HUES64 (cell line): ENCODE measurements at regions not wholly inside any gene's neighbourhood (a gene's known extent, or its start where the extent isn't known, plus 50 kb on each side); places are given as distances from the start of the nearest gene placed in this dataset.
"Not testable (repeated sequence)": the region's sequence is repeated elsewhere in the genome, so short reads cannot be mapped to it uniquely, and the experiment has no call there.

Experiments
- H3K27ac ChIP-seq: 2 replicates; pipeline ENCODE4 v1.7.0; 2013; ENCODE audit warnings: low read depth, low read length, inconsistent platforms
- H3K27me3 ChIP-seq: 2 replicates; pipeline ENCODE4 v1.6.1; 2013; ENCODE audit warnings: mild to moderate bottlenecking, low read length; ENCODE audit not compliant: insufficient read depth
- H3K36me3 ChIP-seq: 2 replicates; pipeline ENCODE4 v1.6.1; 2013; ENCODE audit warnings: mild to moderate bottlenecking, low read length; ENCODE audit not compliant: insufficient read depth
- H3K4me1 ChIP-seq: 2 replicates; pipeline ENCODE4 v1.6.1; 2013; ENCODE audit warnings: mild to moderate bottlenecking, low read length, moderate library complexity; ENCODE audit not compliant: insufficient read depth
- H3K4me3 ChIP-seq: 2 replicates; pipeline ENCODE4 v1.5.1; 2013; ENCODE audit warnings: mild to moderate bottlenecking, low read length, moderate library complexity
- H3K9ac ChIP-seq: 2 replicates; pipeline ENCODE4 v1.6.1; 2013; ENCODE audit warnings: mild to moderate bottlenecking, low read depth, low read length
- H3K9me3 ChIP-seq: 2 replicates; pipeline ENCODE4 v1.6.1; 2013; ENCODE audit warnings: low read depth, low read length; ENCODE audit not compliant: insufficient read depth
- WGBS: fragments of 150-250, 120-280 bp; methylation state at CpG from one replicate; pipeline ENCODE4 v1.1.7; 2013; ENCODE audit warnings: missing lambda C conversion rate; 5-methylcytosine and 5-hydroxymethylcytosine counted together

DNA sequence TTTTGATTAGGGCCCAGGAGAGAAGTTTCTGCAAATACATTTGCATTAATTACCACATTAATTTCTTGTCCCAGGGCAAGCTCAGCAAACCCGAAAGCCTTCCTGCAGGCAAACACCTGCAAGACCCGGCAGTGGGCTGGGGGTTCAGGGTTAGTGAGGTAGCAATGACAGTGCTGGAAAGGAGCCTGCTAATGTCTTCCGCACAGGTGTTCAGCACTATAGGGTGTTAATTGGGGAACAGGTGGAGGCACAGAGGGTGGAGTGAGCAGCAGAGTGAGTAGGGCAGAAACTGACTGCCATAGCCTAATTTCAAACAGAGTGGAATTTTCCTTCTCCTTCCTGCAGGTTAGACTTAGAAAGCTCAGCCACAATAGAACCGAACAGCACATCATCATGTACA, 50.9 kb upstream of the UBASH3B start:
- no peak overlapping the region for H3K27ac ChIP-seq
- H3K9me3 ChIP-seq: no peaks in the 10 kb centered on the region
- no peak overlapping the region for H3K9ac ChIP-seq
- no peaks in the 10 kb centered on the region for H3K4me1 ChIP-seq
- no peaks in the 10 kb centered on the region for H3K36me3 ChIP-seq
- H3K27me3 ChIP-seq: no peaks in the 10 kb centered on the region
- no peak overlapping the region for H3K4me3 ChIP-seq
- WGBS: 91% methylated on average over 4 of the region's 4 CpGs

DNA sequence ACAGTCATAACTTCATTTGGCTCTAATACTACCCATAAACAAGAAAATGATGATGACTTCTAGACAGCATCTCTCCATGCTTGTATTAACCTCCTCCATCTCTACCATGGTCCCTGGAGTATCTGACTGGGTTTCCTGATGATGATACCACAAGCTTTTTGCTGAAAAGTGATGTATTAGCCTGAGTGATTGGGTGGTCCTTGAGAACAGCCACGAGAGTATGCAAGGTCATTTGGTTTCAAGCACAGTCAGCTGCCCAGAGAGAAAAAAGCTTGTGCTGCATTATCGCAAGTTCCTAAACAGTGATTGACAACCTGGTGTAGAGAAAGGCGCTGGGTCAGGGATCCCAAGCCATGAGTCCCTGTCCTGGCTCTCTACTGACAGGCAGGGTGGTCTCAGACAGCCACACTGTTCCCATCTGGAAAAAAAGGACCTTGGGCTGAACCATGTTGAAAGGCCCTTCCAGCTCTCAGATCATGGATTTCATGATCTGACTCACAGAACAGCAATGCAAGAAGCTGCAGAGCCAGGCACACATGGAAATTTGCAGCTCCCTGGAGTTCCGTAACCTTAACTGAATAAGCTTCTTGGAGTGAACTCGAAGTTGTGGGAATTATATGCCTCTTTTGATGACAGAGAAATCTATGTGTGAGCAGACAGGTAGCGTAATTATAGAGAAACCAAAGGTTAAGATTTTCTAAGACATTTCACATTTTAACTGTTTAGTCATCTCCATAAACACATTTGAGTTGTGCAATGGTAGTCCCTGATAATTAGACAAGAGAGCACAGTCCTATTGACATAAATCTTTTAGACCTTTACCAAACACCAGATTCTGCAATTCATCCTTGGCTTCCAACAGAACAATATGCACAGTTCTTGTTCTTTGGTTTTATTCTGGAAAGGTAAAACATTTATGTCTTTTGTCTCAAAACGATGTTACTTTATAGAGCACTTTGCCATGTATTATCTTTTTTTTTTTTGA, 54.1 kb upstream of the UBASH3B start:
- H3K27ac ChIP-seq: no peak overlapping the region
- no peaks in the 10 kb centered on the region for H3K4me1 ChIP-seq
- no peak overlapping the region for H3K4me3 ChIP-seq
- no peak overlapping the region for H3K9ac ChIP-seq
- H3K27me3 ChIP-seq: no peaks in the 10 kb centered on the region
- 85% methylated on average over 7 of the region's 7 CpGs for WGBS
- H3K36me3 ChIP-seq: no peaks in the 10 kb centered on the region
- no peaks in the 10 kb centered on the region for H3K9me3 ChIP-seq

DNA sequence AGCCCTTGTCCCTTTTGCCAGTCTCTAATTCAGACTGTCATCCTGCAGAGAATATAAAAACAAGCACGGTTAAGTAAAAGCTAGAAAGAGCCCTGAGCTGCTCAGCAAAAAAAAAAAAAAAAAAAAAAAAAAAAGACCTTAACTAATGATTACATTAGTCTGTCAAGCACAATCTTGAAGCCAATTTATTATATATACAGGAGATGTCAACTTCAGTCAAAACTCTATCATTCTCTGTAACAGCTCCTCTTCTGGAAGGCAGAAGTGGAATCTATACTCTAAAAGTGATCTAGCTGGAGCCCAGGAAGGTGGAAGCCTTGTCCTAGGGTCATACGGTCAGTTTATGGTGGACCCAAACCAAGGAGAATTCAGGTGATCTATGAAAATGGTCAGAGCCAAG, 55.2 kb upstream of the UBASH3B start:
- H3K27ac ChIP-seq: no peak overlapping the region
- no peaks in the 10 kb centered on the region for H3K36me3 ChIP-seq

DNA sequence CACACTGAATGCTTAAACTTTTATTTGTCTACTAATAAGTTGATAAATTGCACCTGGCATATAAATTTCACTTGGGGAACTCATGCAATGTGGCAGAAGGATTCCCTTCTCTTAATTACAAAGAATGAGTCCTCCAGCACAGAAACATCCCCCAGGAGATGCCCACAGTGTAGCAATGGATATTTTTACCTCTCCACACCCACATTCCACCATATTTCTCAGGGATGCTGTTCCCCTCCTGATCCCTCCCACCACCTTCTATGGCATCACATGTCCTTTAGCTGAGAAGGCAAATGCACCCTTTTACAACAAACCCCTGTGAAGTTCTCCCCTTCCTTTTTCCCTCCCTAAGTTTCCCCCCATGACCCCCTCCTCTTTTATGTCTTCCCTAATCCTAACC, 56.1 kb upstream of the UBASH3B start:
- Histone ChIP-seq H3K9me3 (no peaks in the 10 kb centered on the region), H3K4me1 (no peaks in the 10 kb centered on the region), H3K36me3 (no peaks in the 10 kb centered on the region), H3K4me3 (no peak overlapping the region), H3K9ac (no peak overlapping the region), H3K27ac (no peak overlapping the region), H3K27me3 (no peaks in the 10 kb centered on the region)

More for the DNA sequence above, 55.2 kb upstream of the UBASH3B start:
- Histone ChIP-seq H3K9ac (no peak overlapping the region), H3K27me3 (no peaks in the 10 kb centered on the region), H3K4me1 (no peaks in the 10 kb centered on the region), H3K9me3 (no peaks in the 10 kb centered on the region), H3K4me3 (no peak overlapping the region)
- 90% methylated on average over 2 of the region's 2 CpGs for WGBS

DNA sequence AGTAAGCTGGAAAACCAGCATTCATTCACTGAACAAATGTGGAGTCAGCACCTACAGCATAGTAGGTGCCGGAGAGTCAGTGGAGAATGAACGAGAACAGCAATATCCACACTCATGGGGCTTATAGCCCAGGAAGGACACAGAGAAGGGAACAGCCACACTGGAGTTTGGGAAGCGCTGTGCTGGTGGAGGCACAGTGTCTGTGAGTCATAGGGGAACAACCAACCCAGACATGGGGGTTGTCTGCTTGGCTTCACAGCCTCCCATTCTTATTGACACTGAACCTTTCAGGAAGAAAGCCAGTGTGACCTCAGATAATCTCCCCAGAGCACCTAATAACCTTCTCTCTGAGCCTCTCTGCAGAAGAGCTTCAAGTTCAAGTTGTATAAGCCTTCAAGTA, 56.6 kb upstream of the UBASH3B start:
- no peaks in the 10 kb centered on the region for H3K27me3 ChIP-seq
- no peaks in the 10 kb centered on the region for H3K36me3 ChIP-seq
- no peak overlapping the region for H3K4me3 ChIP-seq
- no peak overlapping the region for H3K9ac ChIP-seq
- H3K27ac ChIP-seq: no peak overlapping the region
- no peaks in the 10 kb centered on the region for H3K9me3 ChIP-seq
- 92% methylated on average over 3 of the region's 3 CpGs for WGBS
- no peaks in the 10 kb centered on the region for H3K4me1 ChIP-seq

DNA sequence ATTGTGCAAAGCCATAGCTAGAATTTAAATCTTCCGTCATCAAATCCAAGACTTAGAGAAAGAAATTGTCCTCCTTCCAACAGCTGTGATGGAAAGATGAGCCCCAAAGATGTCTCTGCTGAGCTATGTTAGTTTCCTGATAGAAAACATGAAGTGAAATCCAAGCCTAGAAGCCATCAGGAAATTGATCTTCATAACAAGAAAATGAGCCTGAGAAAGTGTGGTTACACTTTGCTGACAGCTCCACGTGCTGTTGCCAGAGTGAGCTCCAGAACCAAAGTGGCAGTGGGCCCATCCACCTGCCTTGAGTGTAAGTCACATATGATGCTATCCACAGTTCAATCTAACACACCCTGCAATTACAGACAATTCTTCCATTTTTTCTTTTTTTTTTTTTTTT, 58.0 kb upstream of the UBASH3B start:
- no peaks in the 10 kb centered on the region for H3K36me3 ChIP-seq
- no peak overlapping the region for H3K9ac ChIP-seq
- no peaks in the 10 kb centered on the region for H3K27me3 ChIP-seq
- H3K9me3 ChIP-seq: no peaks in the 10 kb centered on the region
- H3K27ac ChIP-seq: no peak overlapping the region
- no peak overlapping the region for H3K4me3 ChIP-seq
- H3K4me1 ChIP-seq: no peaks in the 10 kb centered on the region
- 87% methylated on average over 2 of the region's 2 CpGs for WGBS

DNA sequence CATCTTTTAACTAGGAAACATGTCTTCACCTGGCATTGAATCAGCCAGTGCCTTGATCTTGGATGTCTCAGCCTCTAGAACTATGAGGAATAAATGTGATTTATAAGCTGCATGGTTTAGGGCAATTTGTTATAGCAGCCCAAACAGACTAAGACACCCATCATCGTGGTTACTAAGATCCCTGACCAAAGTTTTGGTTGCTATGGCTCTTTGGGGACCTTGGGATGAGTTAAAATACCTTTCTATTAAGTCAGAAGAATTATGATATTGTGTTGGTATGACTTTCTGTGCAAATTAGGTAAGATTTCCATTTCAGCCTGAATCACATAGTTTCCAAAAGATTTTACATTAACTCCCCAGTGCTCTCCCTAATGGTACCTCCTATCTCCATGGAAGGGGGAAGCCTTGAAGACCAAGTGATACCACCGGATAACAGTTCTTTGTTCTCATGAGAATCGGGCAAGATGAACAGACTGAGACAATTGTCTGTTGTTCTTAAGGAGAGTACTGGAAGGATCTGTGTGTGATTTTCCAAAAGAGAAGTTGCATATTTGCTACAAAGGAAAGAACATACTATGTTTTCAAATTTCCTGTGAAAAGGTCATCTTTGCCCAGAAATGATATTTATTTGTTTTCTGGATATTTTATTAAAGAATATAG, 60.4 kb upstream of the UBASH3B start:
- no peaks in the 10 kb centered on the region for H3K9me3 ChIP-seq
- no peak overlapping the region for H3K27ac ChIP-seq
- H3K4me3 ChIP-seq: no peak overlapping the region
- no peaks in the 10 kb centered on the region for H3K27me3 ChIP-seq
- no peaks in the 10 kb centered on the region for H3K4me1 ChIP-seq
- WGBS: over 99% methylated on average over 3 of the region's 3 CpGs
- no peak overlapping the region for H3K9ac ChIP-seq
- no peaks in the 10 kb centered on the region for H3K36me3 ChIP-seq

DNA sequence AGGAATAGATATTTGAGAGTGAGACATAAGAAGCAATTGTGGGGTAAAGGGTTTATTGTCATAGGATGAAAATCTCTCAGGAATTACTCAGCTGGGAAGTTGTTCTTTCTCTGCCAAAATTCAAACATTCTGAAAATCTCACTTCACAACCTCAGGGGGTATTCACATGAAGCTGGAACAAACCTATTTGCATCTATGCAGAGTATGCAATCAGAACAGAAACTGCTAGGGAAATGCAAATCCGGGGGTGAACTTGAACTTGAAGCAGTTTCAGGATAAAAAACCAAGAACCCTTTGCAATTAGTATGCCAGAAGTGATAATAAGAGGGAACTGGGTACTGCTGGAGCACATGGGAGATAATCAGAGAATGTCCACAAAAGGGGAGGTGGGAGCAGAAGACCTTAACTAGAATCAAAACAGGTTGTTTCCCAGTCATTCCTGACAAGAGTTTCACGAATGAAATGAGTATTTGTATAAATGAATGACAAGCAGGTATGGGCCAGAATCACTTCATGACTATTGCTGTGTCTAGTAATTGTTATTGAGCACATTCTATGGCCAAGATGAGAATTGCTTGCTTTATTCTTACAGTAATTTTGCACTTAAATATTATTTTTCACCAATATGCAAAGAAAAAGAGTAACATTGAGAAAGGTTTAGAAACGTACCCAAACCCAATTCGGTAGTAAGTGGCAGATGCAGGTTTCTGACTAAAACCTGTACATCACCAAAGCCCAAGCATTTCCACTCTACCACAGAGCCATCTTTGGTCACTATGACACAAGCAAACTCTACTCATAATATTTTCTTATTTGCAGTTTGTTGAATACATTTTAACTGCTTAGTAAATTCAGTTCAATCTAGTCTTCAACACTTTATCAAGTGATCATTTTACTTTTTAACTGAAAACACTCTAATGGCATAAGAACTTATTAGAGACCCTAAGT, 61.8 kb upstream of the UBASH3B start:
- Histone ChIP-seq H3K4me1 (no peaks in the 10 kb centered on the region), H3K27ac (no peak overlapping the region), H3K4me3 (no peak overlapping the region), H3K27me3 (no peaks in the 10 kb centered on the region), H3K9me3 (no peaks in the 10 kb centered on the region), H3K36me3 (no peaks in the 10 kb centered on the region), H3K9ac (no peak overlapping the region)
- 87% methylated on average over 4 of the region's 4 CpGs for WGBS

DNA sequence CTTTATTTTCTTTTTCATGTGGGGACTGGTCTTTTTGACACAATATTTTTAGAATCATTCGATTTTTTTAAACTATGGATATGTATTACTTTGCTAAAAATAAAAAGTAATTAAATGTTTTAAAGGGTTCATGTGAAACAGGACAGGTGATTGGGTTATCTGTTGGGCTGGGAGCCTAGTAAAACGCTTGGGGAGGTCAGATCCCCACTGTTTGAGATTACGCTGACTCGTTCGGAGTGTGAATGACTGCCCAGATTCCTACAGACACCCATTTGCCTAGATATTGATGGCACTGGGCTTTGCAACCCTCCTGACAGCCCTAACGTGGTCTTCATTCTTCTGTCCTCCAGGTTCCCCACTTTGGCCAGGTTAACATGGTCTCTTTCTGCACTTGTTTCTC, 62.9 kb upstream of the UBASH3B start:
- Histone ChIP-seq H3K9me3 (no peaks in the 10 kb centered on the region), H3K36me3 (no peaks in the 10 kb centered on the region), H3K27me3 (no peaks in the 10 kb centered on the region), H3K4me3 (no peak overlapping the region), H3K9ac (no peak overlapping the region), H3K27ac (no peak overlapping the region), H3K4me1 (no peaks in the 10 kb centered on the region)
- 84% methylated on average over 5 of the region's 6 CpGs for WGBS

DNA sequence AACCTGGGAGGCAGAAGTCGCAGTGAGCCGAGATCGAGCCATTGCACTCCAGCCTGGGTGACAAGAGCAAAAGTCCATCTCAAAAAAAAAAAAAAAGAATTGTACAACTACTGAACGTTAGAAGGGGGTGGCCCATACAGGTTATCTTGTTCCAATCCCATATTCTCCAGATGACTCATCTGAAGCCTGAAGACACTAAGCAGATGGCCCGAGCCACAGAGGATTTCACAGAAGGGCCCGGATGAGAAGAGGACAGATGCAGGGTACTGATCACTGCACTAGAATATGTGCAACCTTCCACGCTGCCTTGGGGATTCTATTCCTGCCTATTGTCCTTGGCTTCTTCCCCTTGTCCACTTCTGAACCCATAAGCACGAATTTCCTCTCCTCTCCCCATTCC, 70.9 kb upstream of the UBASH3B start:
- no peak overlapping the region for H3K27ac ChIP-seq
- no peaks in the 10 kb centered on the region for H3K27me3 ChIP-seq
- no peaks in the 10 kb centered on the region for H3K36me3 ChIP-seq
- H3K9ac ChIP-seq: no peak overlapping the region
- WGBS: 93% methylated on average over 8 of the region's 8 CpGs
- H3K4me3 ChIP-seq: no peak overlapping the region
- no peaks in the 10 kb centered on the region for H3K9me3 ChIP-seq
- H3K4me1 ChIP-seq: no peaks in the 10 kb centered on the region; the same call in 1 of the 2 replicates

DNA sequence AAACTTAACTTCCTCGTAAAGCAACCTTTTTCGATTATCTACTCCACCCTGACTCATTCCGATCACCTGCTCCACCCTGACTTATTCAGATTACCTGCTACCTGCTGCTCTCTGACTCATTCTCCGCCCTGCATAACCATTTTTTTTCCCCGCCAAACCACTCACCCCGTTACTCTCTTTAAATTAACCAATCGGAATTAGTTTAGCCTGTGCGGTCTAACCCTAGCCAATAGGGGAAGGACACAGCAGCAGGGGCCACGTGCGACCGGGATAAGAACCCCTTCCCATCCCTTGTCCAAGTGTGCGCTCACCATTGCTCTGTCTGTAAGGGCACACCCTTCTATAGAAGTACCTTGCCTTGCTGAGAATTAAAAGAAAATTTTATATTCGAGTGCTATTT, 75.5 kb upstream of the UBASH3B start:
- not testable (repeated sequence) for H3K27ac ChIP-seq, H3K27me3 ChIP-seq, H3K9me3 ChIP-seq, H3K4me1 ChIP-seq, H3K36me3 ChIP-seq
- Histone ChIP-seq H3K9ac (peak overlapping the region; percentile 47; the same call in 1 of the 2 replicates), H3K4me3 (peak overlapping the region; percentile 38; the same call in 1 of the 2 replicates)
- WGBS: 53% methylated on average over 13 of the region's 13 CpGs
